ENCODE measurements at regions not wholly inside any gene's neighbourhood (a gene's known extent, or its start where the extent isn't known, plus 50 kb on each side); places are given as distances from the start of the nearest gene placed in this dataset.

DNA sequence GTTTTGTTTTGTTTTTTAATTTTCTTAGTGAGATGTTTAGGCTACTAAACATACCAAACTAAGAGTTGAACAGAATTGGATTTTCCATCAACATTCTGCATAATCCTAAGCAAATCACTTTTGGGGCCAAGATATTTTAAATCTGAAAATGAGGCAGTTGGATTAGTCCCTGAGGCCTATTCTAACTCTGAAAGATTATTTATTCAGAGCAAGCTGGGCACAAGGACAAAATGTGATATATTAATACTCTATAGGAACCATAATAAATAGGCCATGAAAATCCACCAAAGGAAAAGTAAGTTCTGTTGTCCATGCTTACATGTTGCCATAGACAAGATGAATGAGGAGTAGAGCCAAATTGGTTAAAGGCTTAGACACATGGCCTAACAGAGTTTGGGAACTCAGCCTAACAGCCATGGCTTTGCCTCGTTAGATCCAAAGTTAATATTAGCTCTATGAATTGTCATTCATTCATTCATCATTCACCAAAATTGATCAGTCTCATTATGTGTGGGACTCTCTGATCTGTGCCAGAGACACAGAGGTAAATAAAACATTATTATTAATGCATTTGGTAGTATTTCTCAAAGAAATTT is 183.5 kb downstream of the SCG2 start:
- Mint-ChIP-seq H3K36me3 (ENCODE audit: insufficient read depth in 1 of 3, low read depth in 3 of 3) (no peaks in the 10 kb centered on the region), H3K4me3 (no peak overlapping the region), H3K9me3 (no peaks in the 10 kb centered on the region; a peak in 1 of 5 replicates), H3K27ac (no peak overlapping the region), H3K27me3 (ENCODE audit: low read depth) (peaks cover 3% of the 10 kb centered on the region; the same call in 1 of the 2 replicates), H3K4me1 (no peaks in the 10 kb centered on the region)
- DNase-seq: no peak
- no peak overlapping the region for H2BK120ac ChIP-seq (ENCODE audit: low read depth, low read length, poor library complexity, severe bottlenecking)
- H3T11ph ChIP-seq (ENCODE audit: low read length): no peak overlapping the region
- no CpG with 5 or more reads among the region's 1 CpG for WGBS (ENCODE audit: extremely low coverage, insufficient read length, low lambda C conversion rate)
- no peaks in the 10 kb centered on the region for H3K79me1 ChIP-seq (ENCODE audit: insufficient read depth, low read depth, low read length, poor library complexity, severe bottlenecking)
- no peak overlapping the region for H2AFZ ChIP-seq (ENCODE audit: low read length)
- H2AK5ac ChIP-seq (ENCODE audit: insufficient read length, low read length): no peak overlapping the region
- no peak overlapping the region for H2BK5ac ChIP-seq (ENCODE audit: insufficient read length, low read length)
- no peaks in the 10 kb centered on the region for H3K27me3 ChIP-seq (ENCODE audit: insufficient read depth, low read length)
- no peaks in the 10 kb centered on the region for H3K4me1 ChIP-seq (ENCODE audit: insufficient read depth, low read length)
- no peak overlapping the region for H3K14ac ChIP-seq (ENCODE audit: insufficient read depth, low read length)
- H3K79me2 ChIP-seq (ENCODE audit: insufficient read depth, low read length): no peaks in the 10 kb centered on the region
- H3K23me2 ChIP-seq (ENCODE audit: insufficient read length, low read depth, low read length, poor library complexity, severe bottlenecking): no peaks in the 10 kb centered on the region
- H4K8ac ChIP-seq (replicated peaks; ENCODE audit: insufficient read length, low read depth, low read length): no peak overlapping the region
- no peak overlapping the region for H4K91ac ChIP-seq (ENCODE audit: insufficient read length, low read depth, low read length)
- H3K4ac ChIP-seq (ENCODE audit: low read depth, low read length): no peak overlapping the region
- H3K23ac ChIP-seq (ENCODE audit: insufficient read length, low read depth, low read length): no peak overlapping the region
- no peak overlapping the region for H3K4me2 ChIP-seq (ENCODE audit: insufficient read depth, insufficient read length, low read length)
- no peak overlapping the region for H3K27ac ChIP-seq (ENCODE audit: insufficient read length, low read depth, low read length)
- no peaks in the 10 kb centered on the region for H4K20me1 ChIP-seq (ENCODE audit: control insufficient read depth, insufficient read depth, insufficient read length)
- no peak overlapping the region for H3K18ac ChIP-seq (ENCODE audit: insufficient read length, low read depth, low read length)
- H2BK15ac ChIP-seq (ENCODE audit: low read depth, low read length): no peak overlapping the region
- H4K5ac ChIP-seq (ENCODE audit: insufficient read length, low read depth, low read length): no peak overlapping the region
- H3K9me3 ChIP-seq (ENCODE audit: control insufficient read depth, low read depth, low read length): no peaks in the 10 kb centered on the region
- H2BK20ac ChIP-seq (ENCODE audit: low read depth, low read length, poor library complexity, severe bottlenecking): no peak overlapping the region
- H3K56ac ChIP-seq (ENCODE audit: insufficient read length, low read depth, low read length): no peak overlapping the region
- TF ChIP-seq, protein P1, sequence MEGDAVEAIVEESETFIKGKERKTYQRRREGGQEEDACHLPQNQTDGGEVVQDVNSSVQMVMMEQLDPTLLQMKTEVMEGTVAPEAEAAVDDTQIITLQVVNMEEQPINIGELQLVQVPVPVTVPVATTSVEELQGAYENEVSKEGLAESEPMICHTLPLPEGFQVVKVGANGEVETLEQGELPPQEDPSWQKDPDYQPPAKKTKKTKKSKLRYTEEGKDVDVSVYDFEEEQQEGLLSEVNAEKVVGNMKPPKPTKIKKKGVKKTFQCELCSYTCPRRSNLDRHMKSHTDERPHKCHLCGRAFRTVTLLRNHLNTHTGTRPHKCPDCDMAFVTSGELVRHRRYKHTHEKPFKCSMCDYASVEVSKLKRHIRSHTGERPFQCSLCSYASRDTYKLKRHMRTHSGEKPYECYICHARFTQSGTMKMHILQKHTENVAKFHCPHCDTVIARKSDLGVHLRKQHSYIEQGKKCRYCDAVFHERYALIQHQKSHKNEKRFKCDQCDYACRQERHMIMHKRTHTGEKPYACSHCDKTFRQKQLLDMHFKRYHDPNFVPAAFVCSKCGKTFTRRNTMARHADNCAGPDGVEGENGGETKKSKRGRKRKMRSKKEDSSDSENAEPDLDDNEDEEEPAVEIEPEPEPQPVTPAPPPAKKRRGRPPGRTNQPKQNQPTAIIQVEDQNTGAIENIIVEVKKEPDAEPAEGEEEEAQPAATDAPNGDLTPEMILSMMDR (conservative IDR thresholded peaks at IDR 0.05): no peak
- H3K9ac ChIP-seq (ENCODE audit: extremely low read depth, insufficient read length, low read length): no peak overlapping the region
- H2BK12ac ChIP-seq (ENCODE audit: insufficient read length, low read depth, low read length): no peak overlapping the region

Data from H9 (cell line).